GM21360 (cell line): ENCODE measurements at regions not wholly inside any gene's neighbourhood (a gene's known extent, or its start where the extent isn't known, plus 50 kb on each side); places are given as distances from the start of the nearest gene placed in this dataset.
"Not testable (repeated sequence)": the region's sequence is repeated elsewhere in the genome, so short reads cannot be mapped to it uniquely, and the experiment has no call there.

Source experiments
- ATAC-seq: cut with Tn5 transposase; IDR thresholded peaks from one replicate; pipeline ENCODE4 v1.9.1; 2021; ENCODE audit warnings: mild to moderate bottlenecking, moderate library complexity; ENCODE audit not compliant: unreplicated experiment

DNA sequence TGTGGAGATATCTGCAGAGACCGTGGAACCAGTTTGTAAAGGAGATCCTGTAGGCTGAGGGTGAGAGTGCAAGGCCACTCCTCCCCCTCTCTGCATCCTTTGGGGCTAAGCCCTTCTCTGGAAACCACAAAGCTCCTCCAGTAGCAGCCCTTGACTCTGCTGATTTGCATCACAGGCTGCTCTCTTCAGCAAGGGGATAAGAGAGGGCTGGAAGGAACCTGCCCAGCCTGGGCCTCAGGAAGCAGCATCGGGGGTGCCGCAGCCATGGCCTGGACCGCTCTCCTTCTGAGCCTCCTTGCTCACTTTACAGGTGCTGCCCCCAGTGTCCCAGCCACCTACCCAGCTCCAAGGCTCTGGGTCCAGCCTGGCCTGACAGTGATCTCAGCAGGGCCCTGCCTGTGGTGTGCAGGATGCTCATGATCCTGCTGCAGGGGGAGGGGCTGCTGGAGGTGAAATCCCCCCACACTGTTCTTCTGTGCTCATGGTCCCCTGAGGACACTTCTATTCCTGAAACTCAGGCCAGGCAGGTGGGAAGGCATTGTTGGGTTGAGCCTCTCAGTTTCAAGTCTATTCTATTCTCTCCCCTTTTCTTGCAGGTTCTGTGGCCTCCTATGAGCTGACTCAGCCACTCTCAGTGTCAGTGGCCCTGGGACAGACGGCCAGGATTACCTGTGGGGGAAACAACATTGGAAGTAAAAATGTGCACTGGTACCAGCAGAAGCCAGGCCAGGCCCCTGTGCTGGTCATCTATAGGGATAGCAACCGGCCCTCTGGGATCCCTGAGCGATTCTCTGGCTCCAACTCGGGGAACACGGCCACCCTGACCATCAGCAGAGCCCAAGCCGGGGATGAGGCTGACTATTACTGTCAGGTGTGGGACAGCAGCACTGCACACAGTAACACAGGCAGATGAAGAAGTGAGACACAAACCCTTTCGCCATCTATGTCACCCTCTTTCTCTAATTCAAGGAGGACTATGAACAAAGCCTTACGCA, 68.5 kb upstream of the IGLL5 start:
- ATAC-seq = no peak

GRCh38 chr22:22820076-22820475, 67.5 kb upstream of the IGLL5 start:
- ATAC-seq = no peak

DNA sequence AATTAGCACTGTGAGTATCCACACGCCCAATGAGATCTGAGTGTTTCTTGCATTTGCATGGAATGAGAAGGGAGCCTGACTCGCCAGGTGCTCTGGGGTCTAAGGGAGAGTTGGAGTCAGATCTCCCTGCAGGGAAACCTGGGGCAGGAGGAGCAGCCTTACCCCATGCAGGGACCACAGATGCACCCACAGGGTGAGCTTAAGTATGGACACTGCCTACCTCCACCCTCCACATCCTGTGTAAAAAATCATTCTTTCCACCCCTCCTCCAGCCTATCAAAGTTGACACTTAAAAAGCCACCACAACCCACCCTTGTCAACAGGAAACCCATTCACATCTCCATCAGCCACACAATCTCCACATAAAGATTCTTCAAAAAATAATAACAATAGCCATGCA, 67.0 kb upstream of the IGLL5 start:
- no peak for ATAC-seq

- ATAC-seq = no peak
Measured at GRCh38 chr22:22821340-22821739, 66.3 kb upstream of the IGLL5 start.

- ATAC-seq = no peak
Measured at GRCh38 chr22:22822106-22822505, 65.5 kb upstream of the IGLL5 start.

GRCh38 chr22:22822553-22822952, 65.1 kb upstream of the IGLL5 start:
- not testable (repeated sequence) for ATAC-seq

DNA sequence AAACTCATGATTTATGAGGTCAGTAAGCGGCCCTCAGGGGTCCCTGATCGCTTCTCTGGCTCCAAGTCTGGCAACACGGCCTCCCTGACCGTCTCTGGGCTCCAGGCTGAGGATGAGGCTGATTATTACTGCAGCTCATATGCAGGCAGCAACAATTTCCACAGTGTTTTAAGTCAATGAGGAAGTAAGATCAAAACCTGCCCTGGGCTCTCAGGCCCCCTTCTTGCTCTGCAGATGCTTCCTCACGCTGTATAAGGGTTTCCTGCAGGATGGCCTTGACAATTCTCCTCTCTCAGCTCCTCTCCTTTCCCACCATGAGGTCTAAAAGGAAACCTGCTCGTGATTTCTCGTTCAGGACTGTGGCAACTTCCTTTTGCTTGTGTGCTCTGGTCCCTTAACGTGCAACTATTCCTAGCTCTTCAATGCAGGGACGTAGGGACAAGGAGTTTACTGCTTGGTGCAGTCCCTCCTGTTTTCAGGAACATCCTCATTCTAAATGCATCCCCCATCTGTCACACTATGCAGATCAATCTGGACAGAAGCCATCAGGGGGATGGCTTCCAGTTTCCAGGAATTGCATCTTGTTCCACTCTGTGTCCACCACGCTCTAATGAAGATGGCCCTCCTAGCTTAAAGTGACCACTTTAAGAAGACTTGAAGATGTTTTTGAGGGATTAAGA, 64.3 kb upstream of the IGLL5 start:
- ATAC-seq = no peak

- ATAC-seq = no peak
Measured at GRCh38 chr22:22824340-22825212, 63.0 kb upstream of the IGLL5 start.

GRCh38 chr22:22825213-22825593, 62.4 kb upstream of the IGLL5 start:
- ATAC-seq = no peak

- no peak for ATAC-seq
Measured at GRCh38 chr22:22827187-22827939, 60.3 kb upstream of the IGLL5 start.

GRCh38 chr22:22830193-22830592, 57.4 kb upstream of the IGLL5 start:
- ATAC-seq = no peak

GRCh38 chr22:22830957-22831688, 56.5 kb upstream of the IGLL5 start:
- no peak for ATAC-seq

DNA sequence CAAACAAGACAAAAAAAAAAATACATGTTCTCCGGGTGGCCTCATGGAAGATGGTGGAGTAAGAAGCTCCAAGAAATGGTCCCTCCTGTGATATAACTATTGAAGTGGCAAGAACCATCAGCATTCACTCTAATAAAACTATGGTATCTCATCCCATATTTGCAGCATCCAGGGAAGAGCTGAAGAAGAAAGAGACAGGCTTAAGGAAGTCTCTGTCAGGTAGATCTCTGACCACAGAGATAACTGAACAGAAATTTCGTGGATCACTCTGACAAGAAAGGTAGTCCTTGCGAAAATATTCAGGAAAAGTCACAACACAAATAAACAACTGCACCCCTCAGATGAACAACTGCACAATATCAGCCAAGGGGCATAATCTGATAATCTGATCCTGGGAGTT, 54.6 kb upstream of the IGLL5 start:
- no peak for ATAC-seq

DNA sequence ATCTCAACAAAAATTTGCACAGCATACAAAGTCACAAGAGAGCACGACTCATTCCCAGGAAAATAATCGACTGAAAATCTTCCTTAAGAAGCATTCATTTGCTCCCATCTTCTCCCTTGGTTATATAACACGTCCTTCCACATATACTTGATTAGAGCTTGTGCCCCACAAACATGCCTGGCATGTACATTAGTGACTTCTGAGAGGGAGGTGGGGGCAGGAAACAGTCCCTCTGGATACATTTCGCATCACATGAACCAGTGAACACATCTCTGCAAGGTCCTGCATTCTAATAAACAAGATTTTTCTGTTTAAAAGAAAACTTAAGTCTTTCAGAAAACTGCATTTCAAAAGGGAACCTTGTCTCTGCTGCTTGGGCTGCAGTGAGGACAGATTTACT, 54.1 kb upstream of the IGLL5 start:
- no peak for ATAC-seq

DNA sequence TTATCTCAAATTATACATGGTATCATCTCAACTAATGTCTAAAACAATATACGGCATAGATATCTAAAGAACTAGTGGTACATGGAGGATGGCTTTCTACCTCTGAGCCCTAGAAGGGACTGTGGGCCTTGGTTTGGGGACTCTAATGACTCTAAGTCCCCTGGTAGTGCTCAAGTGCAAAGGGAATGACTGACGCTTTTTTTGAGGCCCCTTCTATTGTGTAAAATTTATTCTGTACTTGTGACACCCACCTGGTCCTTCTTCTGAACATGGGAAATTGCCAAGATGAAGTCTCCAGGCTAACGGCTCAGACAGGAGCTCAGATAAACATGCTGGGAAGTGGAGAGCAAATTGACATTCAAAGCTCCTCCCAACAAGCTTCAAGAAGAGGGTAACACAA, 53.4 kb upstream of the IGLL5 start:
- ATAC-seq = no peak

DNA sequence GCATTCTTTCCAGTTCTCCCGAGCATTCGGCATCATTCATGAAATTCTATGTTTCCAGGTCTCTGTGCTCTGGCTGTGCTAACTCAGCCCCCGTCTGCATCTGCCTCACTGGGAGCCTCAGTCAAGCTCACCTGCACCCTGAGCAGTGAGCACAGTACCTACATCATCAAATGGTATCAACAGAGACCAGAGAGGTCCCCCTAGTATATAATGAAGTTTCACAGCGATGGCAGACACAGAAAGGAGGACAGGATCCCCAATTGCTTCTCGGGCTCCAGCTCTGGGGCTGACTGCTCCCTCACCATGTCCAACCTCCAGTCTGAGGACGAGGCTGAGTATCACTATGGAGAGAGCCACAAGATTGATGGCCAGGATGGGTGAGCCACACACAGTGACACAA, 52.8 kb upstream of the IGLL5 start:
- no peak for ATAC-seq

DNA sequence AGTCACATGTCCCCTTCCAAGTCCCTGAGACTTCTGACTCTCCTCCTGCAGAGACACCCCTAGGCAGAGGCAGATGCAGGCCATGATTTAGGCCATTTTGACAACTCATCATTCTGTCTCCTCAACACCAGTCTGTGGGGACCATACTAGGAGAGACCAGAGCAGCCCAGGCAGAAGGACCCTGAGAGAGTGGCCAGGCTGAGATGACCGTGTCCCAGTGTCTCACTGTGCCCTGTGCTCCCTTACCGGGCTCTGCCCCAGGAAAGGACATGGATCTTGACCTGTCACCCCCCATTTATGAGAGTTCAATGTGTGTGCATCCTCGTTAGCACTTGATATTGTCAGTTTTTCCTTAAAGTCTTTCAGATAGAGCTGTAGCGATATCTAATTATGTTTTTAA, 52.4 kb upstream of the IGLL5 start:
- ATAC-seq = no peak

DNA sequence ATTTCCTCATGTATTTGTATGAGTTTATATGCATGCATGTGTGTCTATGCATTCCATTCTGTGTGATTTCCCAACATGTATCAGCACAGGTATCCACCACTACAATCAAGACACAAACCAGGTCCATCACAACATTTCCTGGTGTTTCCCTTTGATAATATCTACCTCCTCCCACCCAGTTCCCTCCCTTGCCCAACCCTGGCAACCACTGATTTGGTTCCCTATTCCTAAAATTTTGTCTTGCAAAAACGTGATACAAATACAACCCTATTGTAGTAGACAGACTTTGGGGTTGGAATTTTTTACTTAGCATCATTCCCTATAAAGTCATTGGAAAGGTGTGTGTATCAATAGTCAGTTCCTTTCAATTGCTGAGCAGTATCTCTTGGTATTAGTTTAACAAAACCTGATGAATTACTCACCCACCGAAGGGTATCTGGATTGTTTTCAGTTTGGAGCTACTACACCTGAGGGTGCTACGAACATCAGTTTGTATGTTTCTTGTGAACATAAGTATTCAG, 51.8 kb upstream of the IGLL5 start:
- ATAC-seq = no peak

DNA sequence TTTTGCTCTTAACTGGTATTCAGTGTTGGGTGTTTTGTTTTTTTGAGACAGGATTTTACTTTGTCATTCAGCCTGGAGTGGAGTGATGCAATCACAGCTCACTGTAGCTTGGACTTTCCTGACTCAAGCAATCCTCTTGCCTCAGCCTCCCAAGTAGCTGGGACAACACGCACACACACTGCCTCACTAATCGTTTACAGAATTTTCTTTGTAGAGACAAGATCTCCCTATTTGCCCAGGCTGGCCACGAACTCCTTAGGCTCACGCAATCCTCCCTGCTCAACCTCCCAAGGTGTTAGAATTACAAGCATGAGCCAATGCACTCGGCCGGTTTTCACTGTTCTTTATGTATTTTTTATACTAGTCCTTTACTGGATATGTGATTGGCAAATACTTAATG, 51.0 kb upstream of the IGLL5 start:
- ATAC-seq = no peak
